Mucosa of descending colon (tissue), 3 donors: ENCODE measurements at regions not wholly inside any gene's neighbourhood (a gene's known extent, or its start where the extent isn't known, plus 50 kb on each side); places are given as distances from the start of the nearest gene placed in this dataset.

Experiments
- ATAC-seq: fragments of 200-7000 bp; cut with Tn5 transposase; one replicate; pipeline ENCODE4 v1.9.1; 2020; ENCODE audit warnings: mild to moderate bottlenecking, moderate library complexity
- DNase-seq, 3 donors: peaks; one replicate each; pipeline ENCODE4 v3.0.0-alpha.2; 2020
- H3K36me3 ChIP-seq: fragments of 200-600 bp; one replicate; pipeline ENCODE4 v1.8.0; 2021; ENCODE audit warnings: low read depth, mild to moderate bottlenecking
- H3K4me1 ChIP-seq: fragments of 200-600 bp; one replicate; pipeline ENCODE4 v1.8.0; 2021; ENCODE audit warnings: low read depth, mild to moderate bottlenecking
- H3K4me3 ChIP-seq: fragments of 200-600 bp; one replicate; pipeline ENCODE4 v1.8.0; 2021; ENCODE audit warnings: mild to moderate bottlenecking
- H3K9me3 ChIP-seq: fragments of 200-600 bp; one replicate; pipeline ENCODE4 v1.8.0; 2021; ENCODE audit warnings: mild to moderate bottlenecking
- intact Hi-C, 2 donors: fragments of 100-400 bp; cut with DNase I in 1 of 2; cut with micrococcal nuclease in 1 of 2; formaldehyde crosslinking; loops; one replicate each; pipeline versions ENCODE4 v1.11.0 to v1.11.1; 2022; cut with DNase I, micrococcal nuclease
- TF ChIP-seq, protein P1 (sequence below): fragments of 200-600 bp; IDR thresholded peaks from one replicate; pipeline ENCODE4 v1.8.0; 2022; ENCODE audit warnings: antibody characterized with exemption, mild to moderate bottlenecking
- donor health status: DM: no; HTN: no; CAD: no; lungs with moderate emphysema.
- donor health status: DM: no; HTN: no; CAD: no.
- donor health status: DM: no; HTN: yes; CAD: no.

GRCh38 chr2:51662187-51662586 is 630.3 kb upstream of the NRXN1 start:
- ATAC-seq (no peak), DNase-seq (no peak)
- Histone ChIP-seq H3K36me3 (no peaks in the 10 kb centered on the region), H3K4me3 (no peak overlapping the region), H3K9me3 (no peaks in the 10 kb centered on the region), H3K4me1 (no peaks in the 10 kb centered on the region)
- TF ChIP-seq, protein P1, sequence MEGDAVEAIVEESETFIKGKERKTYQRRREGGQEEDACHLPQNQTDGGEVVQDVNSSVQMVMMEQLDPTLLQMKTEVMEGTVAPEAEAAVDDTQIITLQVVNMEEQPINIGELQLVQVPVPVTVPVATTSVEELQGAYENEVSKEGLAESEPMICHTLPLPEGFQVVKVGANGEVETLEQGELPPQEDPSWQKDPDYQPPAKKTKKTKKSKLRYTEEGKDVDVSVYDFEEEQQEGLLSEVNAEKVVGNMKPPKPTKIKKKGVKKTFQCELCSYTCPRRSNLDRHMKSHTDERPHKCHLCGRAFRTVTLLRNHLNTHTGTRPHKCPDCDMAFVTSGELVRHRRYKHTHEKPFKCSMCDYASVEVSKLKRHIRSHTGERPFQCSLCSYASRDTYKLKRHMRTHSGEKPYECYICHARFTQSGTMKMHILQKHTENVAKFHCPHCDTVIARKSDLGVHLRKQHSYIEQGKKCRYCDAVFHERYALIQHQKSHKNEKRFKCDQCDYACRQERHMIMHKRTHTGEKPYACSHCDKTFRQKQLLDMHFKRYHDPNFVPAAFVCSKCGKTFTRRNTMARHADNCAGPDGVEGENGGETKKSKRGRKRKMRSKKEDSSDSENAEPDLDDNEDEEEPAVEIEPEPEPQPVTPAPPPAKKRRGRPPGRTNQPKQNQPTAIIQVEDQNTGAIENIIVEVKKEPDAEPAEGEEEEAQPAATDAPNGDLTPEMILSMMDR: no peak
- intact Hi-C loops: no loop called here

GRCh38 chr2:51657849-51658248 is 625.9 kb upstream of the NRXN1 start:
- TF ChIP-seq, protein P1: no peak
- Histone ChIP-seq H3K9me3 (no peaks in the 10 kb centered on the region), H3K36me3 (no peaks in the 10 kb centered on the region), H3K4me1 (no peaks in the 10 kb centered on the region), H3K4me3 (no peak overlapping the region)
- ATAC-seq (no peak), DNase-seq (no peak)
- intact Hi-C loops: no loop called here

DNA sequence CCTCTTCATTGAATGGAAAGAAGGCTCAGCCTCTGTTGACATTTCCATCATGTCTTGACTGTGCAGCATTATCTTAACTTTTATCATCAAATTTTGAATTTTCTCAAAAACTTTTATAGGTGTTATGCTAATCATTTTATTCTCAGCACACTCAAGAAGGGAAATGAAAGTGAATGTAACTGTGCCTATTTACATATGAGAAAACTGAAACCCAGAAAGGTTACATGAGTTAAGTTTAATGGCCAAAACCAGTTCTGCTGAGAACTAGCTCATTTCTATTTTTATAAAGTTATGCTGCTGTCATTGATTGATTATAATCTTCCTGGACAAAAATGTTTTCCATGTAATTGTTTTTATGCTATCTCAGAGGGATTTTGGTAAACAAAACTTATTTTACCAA is 618.8 kb upstream of the NRXN1 start:
- Histone ChIP-seq H3K9me3 (no peaks in the 10 kb centered on the region), H3K4me3 (no peak overlapping the region), H3K4me1 (no peaks in the 10 kb centered on the region), H3K36me3 (no peaks in the 10 kb centered on the region)
- TF ChIP-seq, protein P1: no peak
- intact Hi-C loops: no loop called here
- ATAC-seq (no peak), DNase-seq (no peak)

GRCh38 chr2:51649366-51649765 is 617.4 kb upstream of the NRXN1 start:
- Histone ChIP-seq H3K4me1 (no peaks in the 10 kb centered on the region), H3K4me3 (no peak overlapping the region), H3K9me3 (no peaks in the 10 kb centered on the region), H3K36me3 (no peaks in the 10 kb centered on the region)
- DNase-seq (no peak), ATAC-seq (no peak)
- TF ChIP-seq, protein P1: no peak
- intact Hi-C loops: no loop called here

GRCh38 chr2:51638811-51639210 is 606.9 kb upstream of the NRXN1 start:
- no peak for DNase-seq
- Histone ChIP-seq H3K36me3 (no peaks in the 10 kb centered on the region), H3K4me1 (no peaks in the 10 kb centered on the region), H3K4me3 (no peak overlapping the region), H3K9me3 (no peaks in the 10 kb centered on the region)
- intact Hi-C loops: no loop called here
- no peak for ATAC-seq
- TF ChIP-seq, protein P1: no peak

DNA sequence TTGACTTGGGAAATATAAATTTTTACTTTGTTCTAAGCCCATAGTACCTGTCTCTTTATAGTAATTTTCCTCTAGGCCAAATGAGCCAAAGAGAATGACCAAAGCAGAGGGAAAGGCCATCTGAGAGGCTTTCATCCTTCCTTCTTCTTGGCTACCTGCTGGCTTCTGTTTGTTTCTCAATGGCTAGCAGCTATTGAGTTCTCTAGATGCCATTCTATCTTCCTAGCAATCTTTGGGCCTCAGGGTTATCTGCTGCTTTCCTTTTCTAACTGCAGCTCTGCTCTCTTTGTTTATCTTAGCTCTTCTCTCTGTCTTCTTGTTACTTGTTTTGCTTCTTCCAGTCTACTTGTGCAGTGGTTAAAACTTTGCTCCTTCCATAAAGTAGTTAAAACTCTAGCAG is 601.1 kb upstream of the NRXN1 start:
- DNase-seq (no peak), ATAC-seq (no peak)
- H3K9me3 ChIP-seq: no peaks in the 10 kb centered on the region
- intact Hi-C loops: no loop called here
- H3K4me1 ChIP-seq: no peaks in the 10 kb centered on the region
- no peaks in the 10 kb centered on the region for H3K36me3 ChIP-seq
- TF ChIP-seq, protein P1: no peak
- no peak overlapping the region for H3K4me3 ChIP-seq
